ENCODE measurements at regions not wholly inside any gene's neighbourhood (a gene's known extent, or its start where the extent isn't known, plus 50 kb on each side); places are given as distances from the start of the nearest gene placed in this dataset.

DNA sequence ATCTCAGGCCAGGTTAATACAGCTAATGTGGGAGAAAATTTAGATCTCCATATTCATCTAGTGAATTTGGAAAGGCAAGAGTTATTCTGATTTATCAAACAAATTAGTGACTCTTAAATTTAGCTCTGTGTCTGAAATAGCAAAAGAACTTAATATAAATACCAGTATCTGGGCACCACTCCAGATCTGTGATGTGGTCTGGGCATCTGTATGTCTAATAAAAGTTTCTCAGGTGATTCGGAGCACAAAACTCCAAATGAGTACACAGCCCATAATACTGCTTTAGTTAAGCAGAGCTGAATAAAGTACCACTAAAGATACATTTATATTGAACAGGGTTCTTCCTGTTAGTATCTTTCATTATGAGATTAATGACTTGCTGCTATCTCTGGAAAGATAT is 261.4 kb downstream of the BAMBI start:
- Histone ChIP-seq H3K4me1 (ENCODE audit: low read depth, poor library complexity, severe bottlenecking) (no peaks in the 10 kb centered on the region), H3K9ac (no peak overlapping the region), H3K4me3 (IDR thresholded peaks at IDR 0.05; ENCODE audit: insufficient read depth, low read depth, low read length) (no peak overlapping the region), H3K27ac (no peak overlapping the region), H2AFZ (ENCODE audit: low read depth) (no peak overlapping the region), H4K20me1 (ENCODE audit: insufficient read depth) (no peaks in the 10 kb centered on the region), H3K4me2 (no peak overlapping the region), H3K27me3 (ENCODE audit: insufficient read depth, low read depth) (no peaks in the 10 kb centered on the region), H3K36me3 (ENCODE audit: insufficient read depth) (no peaks in the 10 kb centered on the region), H3K79me2 (ENCODE audit: insufficient read depth, low read depth) (no peaks in the 10 kb centered on the region)
- TF ChIP-seq, protein P1, sequence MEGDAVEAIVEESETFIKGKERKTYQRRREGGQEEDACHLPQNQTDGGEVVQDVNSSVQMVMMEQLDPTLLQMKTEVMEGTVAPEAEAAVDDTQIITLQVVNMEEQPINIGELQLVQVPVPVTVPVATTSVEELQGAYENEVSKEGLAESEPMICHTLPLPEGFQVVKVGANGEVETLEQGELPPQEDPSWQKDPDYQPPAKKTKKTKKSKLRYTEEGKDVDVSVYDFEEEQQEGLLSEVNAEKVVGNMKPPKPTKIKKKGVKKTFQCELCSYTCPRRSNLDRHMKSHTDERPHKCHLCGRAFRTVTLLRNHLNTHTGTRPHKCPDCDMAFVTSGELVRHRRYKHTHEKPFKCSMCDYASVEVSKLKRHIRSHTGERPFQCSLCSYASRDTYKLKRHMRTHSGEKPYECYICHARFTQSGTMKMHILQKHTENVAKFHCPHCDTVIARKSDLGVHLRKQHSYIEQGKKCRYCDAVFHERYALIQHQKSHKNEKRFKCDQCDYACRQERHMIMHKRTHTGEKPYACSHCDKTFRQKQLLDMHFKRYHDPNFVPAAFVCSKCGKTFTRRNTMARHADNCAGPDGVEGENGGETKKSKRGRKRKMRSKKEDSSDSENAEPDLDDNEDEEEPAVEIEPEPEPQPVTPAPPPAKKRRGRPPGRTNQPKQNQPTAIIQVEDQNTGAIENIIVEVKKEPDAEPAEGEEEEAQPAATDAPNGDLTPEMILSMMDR (conservative IDR thresholded peaks at IDR 0.05; ENCODE audit: low read depth, low read length): no peak

DNA sequence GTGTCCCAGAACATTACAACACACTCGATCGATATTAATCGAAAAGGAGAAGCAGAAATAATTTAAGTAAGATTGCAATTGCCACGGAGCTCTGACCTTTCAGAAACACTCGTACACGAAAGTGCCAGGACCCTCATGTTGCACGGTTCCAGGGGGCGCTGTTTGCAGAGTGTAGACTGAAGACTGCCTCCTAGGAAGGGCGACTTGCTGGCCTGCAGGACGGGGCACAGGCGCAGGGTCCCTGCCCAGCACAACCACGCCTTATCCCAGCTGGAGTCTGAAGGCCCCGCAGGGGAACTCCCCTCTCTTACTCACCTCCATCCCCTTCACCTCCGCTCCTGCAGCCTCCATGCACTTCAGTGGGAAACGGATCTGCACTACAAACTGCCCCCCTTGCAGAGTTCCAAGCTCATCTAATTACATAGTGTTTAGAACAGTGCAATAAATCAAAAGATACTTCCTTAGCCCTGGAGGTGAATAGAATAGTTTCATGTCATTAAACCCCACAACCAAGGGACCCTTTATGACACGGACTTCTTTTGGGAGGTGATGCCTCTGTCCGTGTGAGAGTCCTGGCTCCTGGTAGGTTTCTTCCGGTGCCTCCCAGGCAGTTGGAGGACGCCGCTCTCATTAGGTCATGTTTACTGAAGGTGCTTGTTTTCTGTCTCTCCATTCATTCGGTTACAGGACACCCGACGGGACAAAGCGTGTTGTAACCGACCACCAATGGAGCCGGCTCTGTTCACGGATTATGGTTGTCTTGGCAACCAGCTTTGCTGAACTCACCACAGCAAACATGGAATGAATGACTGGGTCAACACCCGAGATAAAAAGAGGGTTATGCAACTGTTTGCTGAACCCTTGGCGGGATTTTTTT is 262.2 kb downstream of the BAMBI start:
- H3K27ac ChIP-seq: no peak overlapping the region

DNA sequence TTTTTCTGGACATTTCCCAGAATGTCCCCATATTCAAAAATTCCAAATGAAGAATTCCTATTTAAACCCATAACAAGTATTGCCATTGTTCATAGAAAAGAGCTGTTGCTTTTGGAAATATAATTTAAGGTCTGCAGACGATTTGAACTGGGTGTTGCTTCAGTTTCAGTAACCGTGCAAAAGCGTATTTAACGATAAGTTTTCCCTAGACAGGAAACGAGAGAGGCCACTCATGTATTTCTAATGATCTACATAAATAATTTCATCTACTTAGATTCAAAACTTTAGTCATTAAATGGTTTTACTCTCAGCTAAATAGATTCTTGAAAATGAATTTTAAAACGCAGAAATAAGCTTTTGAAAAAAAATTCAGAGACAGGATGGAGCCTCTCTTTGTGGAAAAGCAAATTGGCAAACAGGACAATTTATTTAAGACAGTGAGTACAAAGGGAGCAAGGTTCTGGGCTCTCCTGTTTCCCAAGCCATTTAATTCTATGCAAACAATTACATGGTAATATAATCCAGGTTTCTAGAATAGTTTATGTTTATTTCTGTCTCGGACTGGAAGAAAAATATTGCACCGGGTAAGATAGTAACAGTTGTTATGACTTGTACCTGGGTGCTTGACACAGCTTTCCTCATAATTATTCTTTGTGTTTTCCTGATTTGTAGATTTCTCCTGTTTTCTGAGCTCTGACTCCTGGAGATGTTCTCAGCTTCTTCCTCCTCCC is 263.0 kb downstream of the BAMBI start:
- no peak overlapping the region for H3K4me2 ChIP-seq
- H3K27me3 ChIP-seq (ENCODE audit: insufficient read depth, low read depth): no peaks in the 10 kb centered on the region
- no peaks in the 10 kb centered on the region for H3K79me2 ChIP-seq (ENCODE audit: insufficient read depth, low read depth)
- no peak overlapping the region for H2AFZ ChIP-seq (ENCODE audit: low read depth)
- H3K27ac ChIP-seq: no peak overlapping the region
- H4K20me1 ChIP-seq (ENCODE audit: insufficient read depth): no peaks in the 10 kb centered on the region
- no peak overlapping the region for H3K9ac ChIP-seq
- no peaks in the 10 kb centered on the region for H3K4me1 ChIP-seq (ENCODE audit: low read depth, poor library complexity, severe bottlenecking)
- no peaks in the 10 kb centered on the region for H3K36me3 ChIP-seq (ENCODE audit: insufficient read depth)
- TF ChIP-seq, protein P1 (conservative IDR thresholded peaks at IDR 0.05; ENCODE audit: low read depth, low read length): no peak
- H3K4me3 ChIP-seq (IDR thresholded peaks at IDR 0.05; ENCODE audit: insufficient read depth, low read depth, low read length): no peak overlapping the region

More for the DNA sequence above, 262.2 kb downstream of the BAMBI start:
- no peak overlapping the region for H2AFZ ChIP-seq (ENCODE audit: low read depth)
- no peaks in the 10 kb centered on the region for H3K4me1 ChIP-seq (ENCODE audit: low read depth, poor library complexity, severe bottlenecking)
- H3K4me3 ChIP-seq (IDR thresholded peaks at IDR 0.05; ENCODE audit: insufficient read depth, low read depth, low read length): no peak overlapping the region
- no peaks in the 10 kb centered on the region for H4K20me1 ChIP-seq (ENCODE audit: insufficient read depth)
- no peak overlapping the region for H3K9ac ChIP-seq
- H3K27me3 ChIP-seq (ENCODE audit: insufficient read depth, low read depth): no peaks in the 10 kb centered on the region
- H3K36me3 ChIP-seq (ENCODE audit: insufficient read depth): no peaks in the 10 kb centered on the region
- H3K4me2 ChIP-seq: no peak overlapping the region
- H3K79me2 ChIP-seq (ENCODE audit: insufficient read depth, low read depth): no peaks in the 10 kb centered on the region
- TF ChIP-seq, protein P1 (conservative IDR thresholded peaks at IDR 0.05; ENCODE audit: low read depth, low read length): no peak

DNA sequence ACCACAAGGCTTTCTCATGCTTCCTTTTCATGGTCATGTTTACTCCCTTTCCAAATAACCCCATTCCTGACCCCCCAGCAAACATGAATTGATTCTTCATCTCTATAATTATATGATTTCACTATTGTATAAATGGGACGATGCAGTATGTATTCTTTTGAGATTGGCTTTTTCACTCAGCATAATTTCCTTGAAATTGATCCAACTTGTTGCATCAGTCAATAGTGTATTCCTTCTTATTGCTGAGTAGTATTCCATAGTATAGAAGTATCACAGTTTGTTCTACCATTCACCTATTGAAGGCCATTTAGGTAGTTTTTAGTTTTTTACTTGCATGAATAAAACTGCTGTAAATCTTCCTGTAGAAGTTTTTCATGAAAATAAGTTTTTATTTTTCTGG is 264.7 kb downstream of the BAMBI start:
- TF ChIP-seq, protein P1 (conservative IDR thresholded peaks at IDR 0.05; ENCODE audit: low read depth, low read length): no peak
- no peak overlapping the region for H3K9ac ChIP-seq
- no peak overlapping the region for H3K4me3 ChIP-seq (IDR thresholded peaks at IDR 0.05; ENCODE audit: insufficient read depth, low read depth, low read length)
- no peaks in the 10 kb centered on the region for H3K27me3 ChIP-seq (ENCODE audit: insufficient read depth, low read depth)
- no peaks in the 10 kb centered on the region for H3K4me1 ChIP-seq (ENCODE audit: low read depth, poor library complexity, severe bottlenecking)
- no peak overlapping the region for H2AFZ ChIP-seq (ENCODE audit: low read depth)
- H3K79me2 ChIP-seq (ENCODE audit: insufficient read depth, low read depth): no peaks in the 10 kb centered on the region
- no peak overlapping the region for H3K4me2 ChIP-seq
- no peaks in the 10 kb centered on the region for H3K36me3 ChIP-seq (ENCODE audit: insufficient read depth)
- no peak overlapping the region for H3K27ac ChIP-seq
- no peaks in the 10 kb centered on the region for H4K20me1 ChIP-seq (ENCODE audit: insufficient read depth)

Data from KMS-11 (cell line).